OCI-LY7 (cell line): ENCODE measurements at regions not wholly inside any gene's neighbourhood (a gene's known extent, or its start where the extent isn't known, plus 50 kb on each side); places are given as distances from the start of the nearest gene placed in this dataset.

Source experiments
- EZH2phosphoT487 ChIP-seq: fragments of 200-600 bp; sonication (generic); IDR thresholded peaks from 2 replicates; pipeline ENCODE4 v1.6.1; 2018; ENCODE audit warnings: low read depth, borderline replicate concordance, mild to moderate bottlenecking, mixed run types, antibody characterized with exemption, low read length, moderate library complexity, mixed read lengths
- TF ChIP-seq, protein P1 (sequence below): fragments of 200-600 bp; sonication (generic); conservative IDR thresholded peaks from 2 replicates; pipeline ENCODE4 v1.5.1; 2014; ENCODE audit warnings: mild to moderate bottlenecking, antibody characterized with exemption, low read length, moderate library complexity, mixed read lengths

- TF ChIP-seq, protein P1, sequence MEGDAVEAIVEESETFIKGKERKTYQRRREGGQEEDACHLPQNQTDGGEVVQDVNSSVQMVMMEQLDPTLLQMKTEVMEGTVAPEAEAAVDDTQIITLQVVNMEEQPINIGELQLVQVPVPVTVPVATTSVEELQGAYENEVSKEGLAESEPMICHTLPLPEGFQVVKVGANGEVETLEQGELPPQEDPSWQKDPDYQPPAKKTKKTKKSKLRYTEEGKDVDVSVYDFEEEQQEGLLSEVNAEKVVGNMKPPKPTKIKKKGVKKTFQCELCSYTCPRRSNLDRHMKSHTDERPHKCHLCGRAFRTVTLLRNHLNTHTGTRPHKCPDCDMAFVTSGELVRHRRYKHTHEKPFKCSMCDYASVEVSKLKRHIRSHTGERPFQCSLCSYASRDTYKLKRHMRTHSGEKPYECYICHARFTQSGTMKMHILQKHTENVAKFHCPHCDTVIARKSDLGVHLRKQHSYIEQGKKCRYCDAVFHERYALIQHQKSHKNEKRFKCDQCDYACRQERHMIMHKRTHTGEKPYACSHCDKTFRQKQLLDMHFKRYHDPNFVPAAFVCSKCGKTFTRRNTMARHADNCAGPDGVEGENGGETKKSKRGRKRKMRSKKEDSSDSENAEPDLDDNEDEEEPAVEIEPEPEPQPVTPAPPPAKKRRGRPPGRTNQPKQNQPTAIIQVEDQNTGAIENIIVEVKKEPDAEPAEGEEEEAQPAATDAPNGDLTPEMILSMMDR, result no peak
- no peak for TF ChIP-seq EZH2phosphoT487
Measured at GRCh38 chr15:79198461-79198860, 84.1 kb upstream of the ANKRD34C start.
